ENCODE measurements at regions not wholly inside any gene's neighbourhood (a gene's known extent, or its start where the extent isn't known, plus 50 kb on each side); places are given as distances from the start of the nearest gene placed in this dataset.

DNA sequence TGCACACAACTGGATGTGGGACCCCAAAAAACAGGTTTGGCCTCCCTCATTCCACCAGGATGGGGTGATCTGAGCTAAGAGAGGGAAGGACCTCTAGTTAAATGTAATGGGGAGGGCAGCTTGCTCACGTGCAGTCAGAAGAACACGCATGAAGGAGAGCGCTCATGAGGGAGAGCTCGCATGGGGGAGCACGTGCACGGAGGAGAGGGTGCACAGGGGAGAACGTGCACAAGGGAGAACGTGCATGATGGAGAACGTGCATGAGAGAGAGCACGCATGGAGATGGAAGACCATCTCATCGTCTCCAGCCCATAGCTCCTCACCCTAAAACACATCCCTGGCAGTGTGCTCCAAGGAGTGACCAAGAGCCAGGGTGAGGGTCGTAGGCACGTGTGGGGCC lies 141.2 kb downstream of the RBFOX3 start:
- no peak for DNase-seq

DNA sequence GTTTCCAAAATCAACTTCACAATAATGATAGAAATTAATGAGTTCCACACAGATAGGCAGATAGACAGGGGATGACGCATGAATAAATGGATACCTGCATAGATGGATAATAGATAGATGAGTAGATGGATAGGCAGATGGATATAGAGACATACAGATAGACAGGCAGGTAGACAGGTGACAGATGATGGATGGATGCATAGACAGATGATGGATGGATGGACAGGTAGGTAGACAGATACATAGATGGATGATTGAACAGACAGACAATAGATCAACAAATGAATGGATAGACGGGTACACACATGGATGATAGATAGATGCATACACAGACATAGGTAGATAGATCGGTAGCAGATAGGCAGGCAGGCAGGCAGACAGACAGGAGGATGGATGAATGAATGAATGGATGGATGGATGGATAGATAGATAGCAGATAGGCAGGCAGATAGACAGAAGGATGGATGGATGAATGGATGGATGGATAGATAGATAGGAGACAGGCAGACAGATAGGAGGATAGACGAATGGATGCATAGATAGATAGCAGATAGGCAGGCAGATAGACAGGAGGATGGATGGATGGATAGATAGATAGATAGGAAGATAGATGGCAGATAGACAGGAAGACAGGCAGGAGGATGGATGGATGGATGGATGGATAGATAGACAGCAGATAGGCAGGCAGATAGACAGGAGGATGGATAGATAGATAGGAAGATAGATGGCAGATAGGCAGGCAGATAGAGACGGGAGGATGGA lies 142.5 kb downstream of the RBFOX3 start:
- no peak for DNase-seq

DNA sequence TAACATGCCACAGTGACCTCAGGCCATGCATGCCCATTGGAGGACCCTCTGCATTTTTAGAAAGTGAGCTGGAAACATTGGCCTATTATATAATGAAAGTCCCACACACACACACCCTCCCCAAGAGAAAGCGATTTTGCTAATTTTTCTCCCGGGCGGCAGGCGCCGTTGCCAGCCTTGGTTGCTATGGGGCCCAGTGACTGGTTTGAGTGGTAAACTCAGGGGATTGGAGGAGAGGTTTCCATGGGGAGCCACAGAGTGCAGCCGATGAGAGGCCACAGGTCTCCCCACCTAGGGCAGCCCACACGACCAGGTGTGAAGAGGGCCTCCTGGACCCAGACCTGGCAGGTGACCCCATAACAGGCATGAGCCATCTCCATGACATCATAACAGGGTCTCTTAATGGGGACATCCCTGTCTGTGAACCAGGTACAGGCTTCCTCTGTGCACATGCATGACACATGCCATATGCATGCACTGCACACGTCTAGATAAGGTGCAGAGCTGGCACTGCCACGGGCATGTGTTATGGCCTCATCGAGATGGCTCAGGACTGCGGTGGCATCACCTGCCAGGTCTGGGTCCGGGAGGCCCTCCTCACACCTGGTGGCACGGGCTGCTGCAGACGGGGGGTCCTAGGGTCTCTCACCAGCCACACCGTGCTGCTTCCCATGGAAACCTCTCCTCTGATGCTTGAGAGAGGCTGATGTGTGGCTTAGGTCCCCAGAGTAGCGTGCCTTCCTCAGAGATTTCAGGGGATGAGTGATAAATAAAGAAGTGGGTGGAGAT lies 144.1 kb downstream of the RBFOX3 start:
- no peak for DNase-seq

DNA sequence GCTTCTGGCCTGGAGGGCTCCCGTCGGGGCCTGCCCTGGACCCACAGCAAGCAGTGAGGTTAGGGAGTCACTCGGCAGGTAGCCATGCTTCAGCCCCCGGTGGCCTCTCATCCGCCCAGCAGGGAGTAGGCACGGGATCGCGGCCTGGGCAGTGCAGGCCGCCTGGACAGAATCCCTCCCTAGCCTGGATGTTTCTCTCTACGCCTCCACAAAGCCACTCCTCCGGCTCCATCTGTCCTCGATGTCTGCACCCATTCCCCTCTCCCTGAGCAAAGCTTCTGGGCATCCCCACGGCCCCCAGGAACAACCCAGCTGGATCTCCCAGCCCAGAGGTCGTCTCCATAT lies 145.2 kb downstream of the RBFOX3 start:
- DNase-seq, result no peak

DNA sequence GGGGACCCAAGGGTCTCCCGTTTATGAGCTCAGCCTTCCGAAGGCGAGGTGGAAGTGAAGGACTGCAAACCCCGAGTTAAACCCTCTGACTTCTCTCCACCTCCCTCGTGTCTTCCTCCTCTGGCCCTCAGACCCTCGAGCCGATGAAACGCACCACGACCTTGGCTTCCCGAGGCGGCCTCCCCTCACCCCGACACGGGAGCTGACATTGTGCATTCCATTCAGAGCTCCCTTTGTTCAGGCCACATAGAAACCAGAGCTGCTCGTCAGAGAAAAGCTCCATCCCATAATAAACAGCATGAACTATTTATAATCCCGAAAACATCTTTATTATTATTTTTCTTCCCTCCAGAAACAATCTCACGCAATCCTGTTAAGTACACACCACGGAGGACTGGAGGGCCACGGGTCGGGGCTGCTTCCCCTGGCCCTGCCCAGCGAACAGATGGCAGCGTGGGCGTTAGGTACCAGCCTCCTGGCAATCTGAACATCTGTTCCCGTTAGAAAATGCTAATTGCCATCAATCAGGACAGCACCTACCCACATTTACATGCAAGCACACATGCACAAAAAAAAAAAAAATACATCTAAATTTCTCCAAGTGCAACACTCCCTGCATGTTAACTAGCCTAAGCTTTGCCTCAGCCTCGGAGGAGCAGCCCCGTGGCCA lies 145.7 kb downstream of the RBFOX3 start:
- no peak for DNase-seq

DNA sequence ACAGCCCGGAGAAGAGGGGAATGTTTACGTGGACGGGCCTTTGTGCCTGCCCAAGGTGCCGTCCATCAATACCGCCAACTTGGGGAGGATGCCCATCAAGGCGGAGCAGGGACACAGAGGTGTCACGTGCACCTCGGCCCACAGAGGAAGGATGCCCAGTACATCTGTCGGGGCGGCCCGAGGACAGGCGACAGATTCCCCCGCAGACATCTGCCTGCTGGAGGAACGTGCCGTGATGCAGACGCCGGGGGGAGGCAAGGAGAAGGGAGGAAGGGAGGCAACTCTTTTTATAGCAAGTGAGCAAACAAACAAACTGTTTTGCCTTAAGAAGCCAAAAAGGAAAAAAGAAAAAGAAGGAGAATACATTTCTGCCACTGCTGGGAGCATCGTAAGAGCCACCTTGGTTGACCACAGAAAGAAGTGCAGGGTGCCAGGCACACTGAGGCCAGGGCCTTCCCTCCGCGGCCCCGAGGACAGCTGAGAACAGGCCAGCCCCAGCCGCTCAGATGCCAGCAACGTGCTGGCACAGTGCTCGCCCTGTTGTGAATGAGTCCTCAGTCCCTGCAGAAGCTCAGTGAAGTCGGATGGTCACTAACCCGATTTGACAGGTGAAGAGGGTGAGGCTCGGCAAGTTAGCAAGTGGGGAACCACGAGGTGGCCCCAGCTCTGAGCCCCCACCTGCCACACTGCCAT lies 146.4 kb downstream of the RBFOX3 start:
- no peak for DNase-seq

DNA sequence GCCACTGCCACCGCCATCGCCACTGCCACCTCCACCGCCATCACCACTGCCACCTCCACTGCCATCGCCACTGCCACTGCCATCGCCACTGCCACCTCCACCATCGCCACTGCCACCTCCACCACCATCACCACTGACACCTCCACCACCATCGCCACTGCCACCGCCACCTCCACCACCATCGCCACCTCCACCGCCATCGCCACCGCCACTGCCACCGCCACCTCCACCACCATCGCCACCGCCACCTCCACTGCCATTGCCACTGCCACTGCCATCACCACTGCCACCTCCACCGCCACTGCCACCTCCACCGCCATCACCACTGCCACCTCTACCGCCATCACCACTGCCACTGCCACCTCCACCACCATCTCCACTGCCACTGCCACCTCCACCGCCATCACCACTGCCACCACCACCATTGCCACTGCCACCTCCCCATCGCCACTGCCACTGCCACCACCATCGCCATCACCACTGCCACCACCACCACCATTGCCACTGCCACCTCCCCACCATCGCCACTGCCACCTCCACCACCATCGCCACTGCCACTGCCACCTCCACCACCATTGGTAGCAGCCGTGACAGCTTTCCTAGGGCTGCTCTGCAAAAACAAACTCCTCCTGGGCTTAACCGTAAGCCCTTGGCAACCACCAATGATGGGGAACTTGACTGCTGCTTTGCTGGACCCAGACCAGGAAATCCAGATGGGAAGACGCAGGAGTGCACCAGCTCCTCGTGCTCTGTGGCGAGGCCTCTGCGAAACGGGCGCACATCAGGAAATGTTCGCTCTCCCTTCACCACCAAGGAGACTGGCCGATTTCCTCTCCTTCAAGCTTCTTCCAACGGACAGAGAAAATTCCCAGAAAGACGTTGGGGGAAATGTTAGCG lies 147.2 kb downstream of the RBFOX3 start:
- no peak for DNase-seq

DNA sequence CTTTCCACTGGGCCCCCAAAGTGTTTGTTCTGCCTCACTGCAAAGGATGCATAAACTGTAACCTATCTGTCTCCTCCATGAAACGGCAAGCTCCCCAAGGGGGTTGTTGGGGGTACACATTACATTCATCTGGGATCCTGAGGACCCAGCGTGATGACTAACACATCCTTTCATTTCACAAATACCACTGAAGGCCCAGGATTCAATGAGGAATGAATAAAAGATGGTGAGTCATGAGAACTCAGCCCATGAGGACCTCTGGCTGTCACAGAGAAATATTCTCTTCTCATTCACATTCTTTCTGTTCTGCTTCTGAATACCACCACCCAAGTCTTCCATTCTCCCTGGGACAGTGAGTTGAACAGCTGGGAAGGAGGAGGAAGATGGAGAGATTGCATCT lies 149.8 kb downstream of the RBFOX3 start:
- DNase-seq, result no peak

DNA sequence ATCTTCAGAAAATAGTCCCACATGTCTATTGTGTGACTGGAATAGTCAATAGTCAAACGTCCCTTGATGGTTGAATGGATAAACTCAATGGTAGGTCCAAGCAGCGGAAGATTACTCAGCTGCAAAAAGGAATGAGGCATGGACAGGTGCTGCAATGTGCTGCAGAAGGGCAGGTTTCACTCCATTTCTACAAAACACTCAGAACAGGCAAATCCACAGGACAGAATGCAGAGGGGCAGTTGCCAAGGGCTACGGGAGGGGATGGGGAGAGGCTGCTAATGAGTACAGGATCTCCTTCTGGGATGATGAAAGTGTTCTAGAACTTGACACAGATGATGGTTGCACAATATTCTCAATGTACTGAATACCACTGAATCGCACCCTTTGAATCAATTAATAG lies 151.0 kb downstream of the RBFOX3 start:
- no peak for DNase-seq

DNA sequence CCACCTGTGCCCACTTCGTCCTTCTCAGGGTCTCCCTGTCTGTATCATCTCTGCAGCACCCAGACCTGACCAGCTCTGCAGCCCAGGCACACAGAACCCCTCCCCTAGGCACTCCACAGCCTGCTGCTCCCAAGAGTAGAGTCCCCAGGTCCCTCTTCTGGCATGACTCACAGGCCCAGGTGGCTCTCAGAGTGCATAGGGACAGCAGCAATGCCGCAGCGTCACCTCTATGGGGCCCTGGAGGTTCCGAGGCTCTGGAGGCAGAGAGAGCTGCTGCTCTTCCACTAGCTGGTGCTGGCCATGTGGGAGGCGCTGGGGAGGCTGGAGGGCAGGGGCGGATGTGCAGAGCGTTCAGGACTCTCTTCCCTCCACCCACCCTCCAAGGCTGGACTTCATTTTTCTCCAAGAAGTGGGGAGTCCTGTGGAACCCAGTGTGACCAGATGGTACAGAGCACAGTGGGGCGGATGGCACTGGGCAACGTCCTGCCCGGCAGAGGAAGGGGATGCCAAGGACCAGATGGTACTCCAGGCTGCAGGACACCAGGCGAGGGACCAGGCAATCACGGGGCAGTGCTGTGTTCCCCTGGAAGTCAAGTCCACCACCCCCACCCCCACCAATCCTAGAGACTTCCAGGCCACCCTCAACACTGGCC lies 151.7 kb downstream of the RBFOX3 start:
- DNase-seq, result no peak

DNA sequence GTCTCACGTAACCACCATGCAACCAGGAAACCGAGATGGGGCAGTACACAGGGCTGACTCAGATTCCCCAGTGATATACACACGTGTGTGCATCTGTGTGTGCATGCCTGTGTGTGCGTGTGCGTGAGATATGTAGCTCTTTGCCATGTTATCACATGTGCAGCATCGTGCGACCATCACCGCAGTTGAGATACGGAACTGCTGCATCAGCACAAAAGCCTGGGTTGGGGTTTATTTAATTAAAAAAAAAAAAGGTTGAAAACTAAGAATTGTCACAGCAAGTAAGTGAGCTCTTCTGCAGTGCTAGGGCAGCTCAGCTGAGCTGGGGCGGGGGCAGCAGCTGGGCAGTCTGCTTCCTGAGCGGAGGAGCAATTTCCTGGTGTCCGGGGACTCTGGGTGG lies 152.5 kb downstream of the RBFOX3 start:
- DNase-seq, result no peak

DNA sequence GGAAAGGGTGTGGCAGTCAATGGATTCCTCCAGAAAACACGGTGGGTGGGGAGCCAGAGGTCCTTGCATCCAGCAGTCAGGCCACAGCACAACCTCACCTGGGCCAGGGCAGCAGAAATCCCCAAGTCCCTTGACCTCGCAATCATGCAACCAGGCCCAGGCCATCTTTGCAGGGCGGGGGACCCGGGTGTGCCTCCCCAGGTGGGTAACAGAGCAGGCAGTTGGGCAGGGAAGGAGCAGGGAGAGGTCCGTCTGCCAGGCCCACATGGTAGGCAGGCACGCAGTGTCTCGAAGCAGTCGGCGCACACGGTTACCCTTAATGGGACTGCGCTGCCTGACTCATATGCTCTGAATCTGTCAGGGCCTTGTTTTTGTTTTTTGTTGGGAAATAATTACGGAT lies 153.0 kb downstream of the RBFOX3 start:
- no peak for DNase-seq

DNA sequence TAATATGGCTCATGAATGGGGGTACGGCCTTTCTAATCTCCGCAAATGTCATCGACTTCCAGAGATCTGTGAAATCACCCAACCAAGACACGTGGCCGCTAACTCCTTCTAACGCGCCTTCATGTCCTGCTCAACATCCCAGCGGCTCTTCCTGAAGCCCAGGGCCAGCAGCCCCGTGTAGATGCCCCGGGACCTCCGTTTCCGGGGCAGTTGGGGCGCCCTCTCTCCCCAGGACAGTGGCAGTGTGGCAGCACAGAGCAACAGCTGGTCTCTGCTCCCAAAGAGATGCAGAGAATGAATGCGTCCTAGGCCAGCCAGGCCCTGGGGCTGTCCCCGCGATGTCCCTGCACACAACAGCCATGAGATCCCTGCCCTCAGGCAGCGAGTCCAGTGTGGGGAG lies 153.5 kb downstream of the RBFOX3 start:
- no peak for DNase-seq

DNA sequence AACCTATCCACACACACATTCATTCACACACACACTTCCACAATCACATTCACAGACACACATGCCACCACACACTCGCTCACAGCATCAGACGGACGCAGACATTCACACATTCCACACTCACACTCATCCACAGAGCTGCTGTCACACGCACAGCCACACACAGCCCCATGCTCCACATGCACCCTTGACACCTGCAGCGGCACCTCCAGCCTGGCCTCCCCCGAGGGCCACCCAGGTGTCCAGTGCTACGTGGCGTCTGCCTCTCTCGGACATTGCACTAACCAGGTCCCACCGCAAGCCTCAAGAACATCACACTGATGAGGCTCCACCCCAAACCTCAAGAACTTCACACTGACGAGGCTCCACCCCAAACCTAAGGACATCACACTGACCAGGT lies 155.2 kb downstream of the RBFOX3 start:
- DNase-seq, result no peak

DNA sequence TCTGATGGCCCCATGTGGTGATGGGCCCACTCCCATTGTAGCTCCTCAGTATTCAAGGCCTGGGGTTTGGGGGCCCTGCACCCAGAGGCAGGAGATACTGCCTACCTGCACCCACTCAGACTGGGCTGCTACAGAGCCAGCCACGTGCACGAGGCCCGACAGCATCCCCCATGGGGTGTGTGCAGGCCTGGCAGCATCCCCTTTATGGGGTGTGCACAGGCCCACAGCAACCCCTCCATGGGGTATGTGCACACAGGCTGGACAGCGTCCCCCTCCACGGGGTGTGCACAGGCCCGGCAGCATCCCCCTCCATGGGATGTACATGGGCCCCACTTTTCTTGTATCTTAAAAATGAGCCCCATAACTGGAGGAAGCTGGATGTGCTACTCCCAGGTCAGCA lies 156.0 kb downstream of the RBFOX3 start:
- no peak for DNase-seq

DNA sequence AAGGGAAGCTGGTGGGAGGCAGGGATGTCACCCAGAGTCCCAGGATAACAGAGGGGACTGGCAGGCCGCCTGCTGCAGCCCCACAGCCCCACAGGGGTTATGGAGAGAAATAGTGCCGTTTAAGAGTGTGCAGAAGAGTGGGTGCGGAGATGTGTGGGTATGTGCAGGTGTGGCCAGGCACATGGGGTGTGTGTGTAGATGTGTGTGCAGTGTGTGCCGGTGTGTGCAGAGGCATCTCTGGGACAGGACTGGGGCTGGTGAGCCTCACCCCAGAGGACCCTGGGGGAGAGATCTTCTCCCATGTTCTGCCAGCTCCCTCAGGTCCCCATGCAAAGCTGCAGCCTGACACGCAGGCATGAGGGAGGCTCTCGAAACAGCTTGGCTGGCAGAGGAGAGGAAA lies 157.4 kb downstream of the RBFOX3 start:
- DNase-seq, result no peak

DNA sequence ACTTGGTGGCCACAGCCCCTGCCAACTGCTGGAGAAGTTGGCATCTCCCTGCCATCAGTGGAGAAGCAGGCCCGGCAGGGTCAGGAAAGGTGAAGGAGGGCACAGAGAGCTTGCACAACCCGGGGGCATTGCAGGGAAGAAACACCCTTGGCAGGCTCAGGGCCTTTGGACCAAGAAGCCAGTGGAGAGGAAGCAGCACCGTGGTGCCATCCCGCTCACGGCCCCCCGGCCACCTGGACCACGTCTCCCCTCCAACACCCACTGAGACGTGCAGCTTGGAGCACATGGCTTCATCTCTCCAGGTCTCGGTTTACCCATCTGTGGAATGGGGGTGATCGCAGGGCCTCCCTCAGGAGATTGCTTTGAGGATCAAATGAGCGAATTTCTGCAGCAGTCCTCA lies 158.1 kb downstream of the RBFOX3 start:
- no peak for DNase-seq

DNA sequence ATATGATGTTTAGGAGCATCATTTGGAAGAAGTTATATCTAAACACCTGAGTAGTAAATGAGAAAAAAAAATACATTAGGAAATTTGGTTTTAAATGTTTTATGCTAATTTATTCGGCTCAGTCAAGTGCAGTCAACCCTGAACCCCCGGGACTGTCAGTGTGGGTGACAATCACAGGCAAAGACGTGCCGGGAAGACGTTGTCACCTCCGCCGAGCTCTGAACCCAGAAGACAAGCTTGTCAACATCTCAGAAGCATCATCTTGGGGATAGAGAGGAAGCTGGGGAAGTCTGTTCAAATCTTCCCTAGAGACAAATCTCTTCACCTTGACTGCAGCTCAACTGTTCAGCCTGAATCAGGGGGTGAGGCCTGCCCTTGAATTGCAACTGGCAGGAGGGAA lies 159.7 kb downstream of the RBFOX3 start:
- DNase-seq, result no peak

DNA sequence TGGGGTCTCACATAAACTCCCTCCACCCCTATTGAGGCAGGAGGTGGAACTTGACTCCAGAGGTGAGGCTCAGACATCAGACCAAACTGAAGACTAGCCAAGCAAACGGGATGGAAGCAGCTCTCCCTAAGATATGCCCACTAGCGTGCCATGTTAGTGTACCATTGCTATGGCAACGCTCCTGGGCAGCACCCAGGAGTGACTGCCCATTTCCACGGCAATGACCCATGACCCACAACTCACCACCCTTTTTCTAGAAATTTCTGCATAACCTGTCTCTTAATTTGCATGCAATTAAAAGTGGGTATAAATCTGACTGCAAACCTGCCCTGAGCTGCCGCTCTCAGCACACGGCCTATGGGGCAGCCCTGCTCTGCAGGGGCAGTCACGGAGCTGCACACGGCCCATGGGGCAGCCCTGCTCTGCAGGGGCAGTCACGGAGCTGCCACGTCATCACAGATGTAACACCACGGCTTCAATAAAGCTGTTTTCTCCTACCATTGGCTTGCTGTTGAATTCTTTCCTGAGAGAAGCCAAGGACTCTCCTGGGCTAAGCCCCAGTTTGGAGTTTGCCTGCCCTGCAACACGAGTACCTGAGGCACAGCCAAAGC lies 164.3 kb downstream of the RBFOX3 start:
- no peak for DNase-seq

DNA sequence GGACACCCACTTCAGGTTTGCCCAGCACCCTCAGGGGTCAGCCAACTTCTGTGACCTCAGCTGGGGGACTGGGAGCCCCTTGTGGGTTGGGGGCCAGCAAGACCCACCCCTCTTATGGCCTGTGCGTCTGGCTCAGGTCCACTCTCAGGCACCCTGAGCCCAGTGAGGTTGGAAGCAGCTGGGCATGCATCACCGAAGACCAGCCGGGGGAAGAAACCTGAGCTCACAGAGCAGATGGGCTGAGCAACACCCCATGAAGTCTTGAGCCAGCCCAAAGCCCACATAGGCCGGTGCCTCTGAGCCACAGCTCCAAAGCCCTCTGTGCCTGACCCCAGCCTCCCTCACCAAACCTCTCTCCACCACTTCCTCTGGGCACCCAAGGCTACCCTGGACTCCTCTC lies 166.7 kb downstream of the RBFOX3 start:
- no peak for DNase-seq

DNA sequence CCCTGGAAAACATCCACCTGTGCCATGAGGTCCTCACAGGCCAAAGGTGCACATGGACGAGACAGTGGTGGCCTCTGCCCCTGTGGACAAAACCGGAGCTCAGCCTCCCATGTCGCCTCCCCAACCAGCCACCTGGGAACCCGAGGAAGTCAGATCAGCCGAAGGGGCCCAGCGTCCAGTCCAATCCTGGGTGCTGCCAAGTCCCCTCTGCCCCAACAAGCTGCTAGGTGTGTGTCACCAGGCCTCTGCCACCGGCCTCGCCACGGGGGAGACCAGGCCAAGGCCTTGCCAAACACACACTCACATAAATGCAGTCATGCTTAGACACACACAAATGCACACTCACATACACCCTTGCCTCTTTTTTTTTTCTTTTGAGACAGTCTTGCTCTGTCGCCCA lies 167.8 kb downstream of the RBFOX3 start:
- no peak for DNase-seq

Data from activated CD4-positive, alpha-beta T cell treated with anti-CD3 and anti-CD28 coated beads, Interleukin-10, Interleukin-2, amounts not matched to agents 100 ng/mL and 50 ng/mL, durations not matched to agents 16 hours and 8 hours (primary cell).